Breast epithelium (tissue), 3 donors: ENCODE measurements at regions not wholly inside any gene's neighbourhood (a gene's known extent, or its start where the extent isn't known, plus 50 kb on each side); places are given as distances from the start of the nearest gene placed in this dataset.

ENCODE experiments used
- CTCF ChIP-seq, 3 donors: fragments of 450-650 bp; IDR thresholded peaks; one replicate each; pipeline ENCODE4 v1.5.1; 2016 to 2017; ENCODE audit warnings: antibody characterized with exemption in 3 of 3, mild to moderate bottlenecking in 3 of 3, moderate library complexity in 3 of 3
- POLR2AphosphoS5 ChIP-seq, 3 donors: sonication (generic); formaldehyde crosslinking; IDR thresholded peaks; one replicate each; pipeline ENCODE4 v1.6.1; 2017; ENCODE audit warnings: antibody characterized with exemption in 3 of 3

GRCh38 chr17:64787921-64788271, 125.8 kb upstream of the SMURF2 start:
- TF ChIP-seq CTCF (IDR thresholded peaks at IDR 0.05): no peak
- TF ChIP-seq POLR2AphosphoS5 (IDR thresholded peaks at IDR 0.05): no peak
